Tibial nerve (tissue), 3 donors: ENCODE measurements at regions not wholly inside any gene's neighbourhood (a gene's known extent, or its start where the extent isn't known, plus 50 kb on each side); places are given as distances from the start of the nearest gene placed in this dataset.

Source experiments
- POLR2A ChIP-seq, 2 donors: fragments of 450-650 bp; IDR thresholded peaks; one replicate each; pipeline ENCODE4 v1.6.1; 2017; ENCODE audit warnings: antibody characterized with exemption in 2 of 2, mild to moderate bottlenecking in 2 of 2, moderate library complexity in 2 of 2
- TF ChIP-seq, protein P1 (sequence below), 5 experiments: fragments of 200-600 bp in 3 of 5; fragments of 450-650 bp in 2 of 5; sonication (generic) in 3 of 5; IDR thresholded peaks; one replicate each; pipeline ENCODE4 v1.5.1; 2016 to 2019; ENCODE audit warnings: antibody characterized with exemption in 5 of 5, mild to moderate bottlenecking in 3 of 5, moderate library complexity in 2 of 5

DNA sequence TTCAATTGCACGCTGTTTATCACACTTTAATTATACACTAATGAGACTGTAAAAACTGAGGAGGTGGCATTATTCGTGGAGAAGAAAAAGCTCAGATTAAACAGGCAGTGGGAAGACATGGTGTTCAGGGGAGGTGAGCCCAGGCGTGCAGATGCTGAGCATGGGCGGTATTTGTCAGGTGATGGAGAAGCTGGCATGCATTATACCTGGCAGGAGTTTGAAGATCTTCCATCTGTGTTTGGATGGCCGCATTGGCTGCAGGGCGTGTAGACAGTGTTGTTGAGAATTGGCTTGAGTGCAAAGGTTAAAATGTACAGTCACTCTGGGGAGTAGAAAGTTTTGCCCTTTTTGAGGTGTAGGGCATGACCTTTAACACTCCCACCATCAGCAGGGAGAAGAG lies 213.8 kb downstream of the ERMARD start:
- no peak for TF ChIP-seq POLR2A (IDR thresholded peaks at IDR 0.05)
- TF ChIP-seq, protein P1, sequence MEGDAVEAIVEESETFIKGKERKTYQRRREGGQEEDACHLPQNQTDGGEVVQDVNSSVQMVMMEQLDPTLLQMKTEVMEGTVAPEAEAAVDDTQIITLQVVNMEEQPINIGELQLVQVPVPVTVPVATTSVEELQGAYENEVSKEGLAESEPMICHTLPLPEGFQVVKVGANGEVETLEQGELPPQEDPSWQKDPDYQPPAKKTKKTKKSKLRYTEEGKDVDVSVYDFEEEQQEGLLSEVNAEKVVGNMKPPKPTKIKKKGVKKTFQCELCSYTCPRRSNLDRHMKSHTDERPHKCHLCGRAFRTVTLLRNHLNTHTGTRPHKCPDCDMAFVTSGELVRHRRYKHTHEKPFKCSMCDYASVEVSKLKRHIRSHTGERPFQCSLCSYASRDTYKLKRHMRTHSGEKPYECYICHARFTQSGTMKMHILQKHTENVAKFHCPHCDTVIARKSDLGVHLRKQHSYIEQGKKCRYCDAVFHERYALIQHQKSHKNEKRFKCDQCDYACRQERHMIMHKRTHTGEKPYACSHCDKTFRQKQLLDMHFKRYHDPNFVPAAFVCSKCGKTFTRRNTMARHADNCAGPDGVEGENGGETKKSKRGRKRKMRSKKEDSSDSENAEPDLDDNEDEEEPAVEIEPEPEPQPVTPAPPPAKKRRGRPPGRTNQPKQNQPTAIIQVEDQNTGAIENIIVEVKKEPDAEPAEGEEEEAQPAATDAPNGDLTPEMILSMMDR (IDR thresholded peaks at IDR 0.05), result no peak
